ENCODE measurements at regions not wholly inside any gene's neighbourhood (a gene's known extent, or its start where the extent isn't known, plus 50 kb on each side); places are given as distances from the start of the nearest gene placed in this dataset.

GRCh38 chr11:112541140-112542046, 280.7 kb upstream of the PLET1 start:
- DNase-seq = no peak
- H3K4me1 ChIP-seq = no peaks in the 10 kb centered on the region
- H3K36me3 ChIP-seq = no peaks in the 10 kb centered on the region
- no peaks in the 10 kb centered on the region for H3K9me3 ChIP-seq
- no peak for TF ChIP-seq POLR2A (IDR thresholded peaks at IDR 0.05)
- no peak for TF ChIP-seq CTCF (IDR thresholded peaks at IDR 0.05)
- H3K27ac ChIP-seq = no peak overlapping the region
- no peaks in the 10 kb centered on the region for H3K27me3 ChIP-seq
- intact Hi-C loops (cut with DNase I; ENCODE audit: low total_unique reads) = no loop called here
- no peak overlapping the region for H3K4me3 ChIP-seq

- H3K4me1 ChIP-seq = no peaks in the 10 kb centered on the region
- H3K27ac ChIP-seq = no peak overlapping the region
- TF ChIP-seq POLR2A (IDR thresholded peaks at IDR 0.05) = no peak
- no peak for TF ChIP-seq CTCF (IDR thresholded peaks at IDR 0.05)
- no peaks in the 10 kb centered on the region for H3K9me3 ChIP-seq
- no peaks in the 10 kb centered on the region for H3K36me3 ChIP-seq
- intact Hi-C loops (cut with DNase I; ENCODE audit: low total_unique reads) = no loop called here
- H3K4me3 ChIP-seq = no peak overlapping the region
- DNase-seq = no peak
- no peaks in the 10 kb centered on the region for H3K27me3 ChIP-seq
Observed at GRCh38 chr11:112542479-112542878, 281.8 kb upstream of the PLET1 start.

GRCh38 chr11:112543390-112543789, 282.7 kb upstream of the PLET1 start:
- no peaks in the 10 kb centered on the region for H3K4me1 ChIP-seq
- intact Hi-C loops (cut with DNase I; ENCODE audit: low total_unique reads) = no loop called here
- no peak overlapping the region for H3K27ac ChIP-seq
- no peak overlapping the region for H3K4me3 ChIP-seq
- DNase-seq = no peak
- TF ChIP-seq CTCF (IDR thresholded peaks at IDR 0.05) (no peak), POLR2A (IDR thresholded peaks at IDR 0.05) (no peak)
- H3K9me3 ChIP-seq = no peaks in the 10 kb centered on the region
- no peaks in the 10 kb centered on the region for H3K27me3 ChIP-seq
- no peaks in the 10 kb centered on the region for H3K36me3 ChIP-seq

- no peak overlapping the region for H3K4me3 ChIP-seq
- H3K4me1 ChIP-seq = no peaks in the 10 kb centered on the region
- DNase-seq = no peak
- TF ChIP-seq POLR2A (IDR thresholded peaks at IDR 0.05) = no peak
- no peak for TF ChIP-seq CTCF (IDR thresholded peaks at IDR 0.05)
- no peak overlapping the region for H3K27ac ChIP-seq
- no peaks in the 10 kb centered on the region for H3K27me3 ChIP-seq
- H3K36me3 ChIP-seq = no peaks in the 10 kb centered on the region
- H3K9me3 ChIP-seq = no peaks in the 10 kb centered on the region
- intact Hi-C loops (cut with DNase I; ENCODE audit: low total_unique reads) = no loop called here
Observed at GRCh38 chr11:112548641-112549040, 288.0 kb upstream of the PLET1 start.

GRCh38 chr11:112553205-112553731, 292.6 kb upstream of the PLET1 start:
- TF ChIP-seq CTCF (IDR thresholded peaks at IDR 0.05) = no peak
- TF ChIP-seq POLR2A (IDR thresholded peaks at IDR 0.05) = no peak
- Histone ChIP-seq H3K36me3 (no peaks in the 10 kb centered on the region), H3K27me3 (no peaks in the 10 kb centered on the region), H3K4me1 (no peaks in the 10 kb centered on the region), H3K27ac (no peak overlapping the region), H3K4me3 (no peak overlapping the region), H3K9me3 (no peaks in the 10 kb centered on the region)
- no peak for DNase-seq
- intact Hi-C loops (cut with DNase I; ENCODE audit: low total_unique reads) = no loop called here
